Epithelial cell of esophagus (primary cell): ENCODE measurements at regions not wholly inside any gene's neighbourhood (a gene's known extent, or its start where the extent isn't known, plus 50 kb on each side); places are given as distances from the start of the nearest gene placed in this dataset.

Source experiments
- DNase-seq: peaks from one replicate; pipeline ENCODE4 v3.0.0; 2010; ENCODE audit warnings: low read depth
- H3K4me3 ChIP-seq: 2 replicates; pipeline ENCODE4 v1.5.1; 2011; ENCODE audit warnings: mild to moderate bottlenecking, low read length, control low read depth
- TF ChIP-seq, protein P1 (sequence below): IDR thresholded peaks from 2 replicates; pipeline ENCODE4 v1.5.1; 2011; ENCODE audit warnings: low read depth, mild to moderate bottlenecking, low read length, control low read depth, inconsistent platforms; ENCODE audit not compliant: insufficient read depth; ENCODE audit errors: missing control alignments

DNA sequence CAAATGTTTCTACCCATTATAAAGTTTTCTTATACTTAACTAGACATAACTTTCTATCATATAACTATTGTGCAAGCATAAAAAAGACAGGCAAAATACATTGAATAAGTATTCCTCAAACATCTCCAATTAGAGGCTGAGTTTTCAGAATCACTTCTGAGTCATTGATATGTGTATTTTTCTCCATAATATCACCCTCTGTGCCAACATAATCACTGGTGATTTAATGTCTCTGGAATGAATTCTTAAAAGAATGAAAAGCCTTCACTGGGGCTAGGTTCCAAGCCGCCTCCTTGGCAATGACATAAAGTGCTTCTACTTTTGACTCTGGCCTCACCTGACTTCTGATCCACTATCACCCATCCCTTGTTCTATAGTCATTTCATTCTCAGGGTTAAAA is 197.0 kb upstream of the E2F8 start:
- no peak overlapping the region for H3K4me3 ChIP-seq
- TF ChIP-seq, protein P1, sequence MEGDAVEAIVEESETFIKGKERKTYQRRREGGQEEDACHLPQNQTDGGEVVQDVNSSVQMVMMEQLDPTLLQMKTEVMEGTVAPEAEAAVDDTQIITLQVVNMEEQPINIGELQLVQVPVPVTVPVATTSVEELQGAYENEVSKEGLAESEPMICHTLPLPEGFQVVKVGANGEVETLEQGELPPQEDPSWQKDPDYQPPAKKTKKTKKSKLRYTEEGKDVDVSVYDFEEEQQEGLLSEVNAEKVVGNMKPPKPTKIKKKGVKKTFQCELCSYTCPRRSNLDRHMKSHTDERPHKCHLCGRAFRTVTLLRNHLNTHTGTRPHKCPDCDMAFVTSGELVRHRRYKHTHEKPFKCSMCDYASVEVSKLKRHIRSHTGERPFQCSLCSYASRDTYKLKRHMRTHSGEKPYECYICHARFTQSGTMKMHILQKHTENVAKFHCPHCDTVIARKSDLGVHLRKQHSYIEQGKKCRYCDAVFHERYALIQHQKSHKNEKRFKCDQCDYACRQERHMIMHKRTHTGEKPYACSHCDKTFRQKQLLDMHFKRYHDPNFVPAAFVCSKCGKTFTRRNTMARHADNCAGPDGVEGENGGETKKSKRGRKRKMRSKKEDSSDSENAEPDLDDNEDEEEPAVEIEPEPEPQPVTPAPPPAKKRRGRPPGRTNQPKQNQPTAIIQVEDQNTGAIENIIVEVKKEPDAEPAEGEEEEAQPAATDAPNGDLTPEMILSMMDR, result no peak
- DNase-seq, result peak; percentile 83

- TF ChIP-seq, protein P1, result no peak
- H3K4me3 ChIP-seq, result no peak overlapping the region
- no peak for DNase-seq
Measured at GRCh38 chr11:19436932-19437331, 196.2 kb upstream of the E2F8 start.

GRCh38 chr11:19435306-19435989 is 194.7 kb upstream of the E2F8 start:
- TF ChIP-seq, protein P1, result no peak
- DNase-seq, result no peak
- no peak overlapping the region for H3K4me3 ChIP-seq

DNA sequence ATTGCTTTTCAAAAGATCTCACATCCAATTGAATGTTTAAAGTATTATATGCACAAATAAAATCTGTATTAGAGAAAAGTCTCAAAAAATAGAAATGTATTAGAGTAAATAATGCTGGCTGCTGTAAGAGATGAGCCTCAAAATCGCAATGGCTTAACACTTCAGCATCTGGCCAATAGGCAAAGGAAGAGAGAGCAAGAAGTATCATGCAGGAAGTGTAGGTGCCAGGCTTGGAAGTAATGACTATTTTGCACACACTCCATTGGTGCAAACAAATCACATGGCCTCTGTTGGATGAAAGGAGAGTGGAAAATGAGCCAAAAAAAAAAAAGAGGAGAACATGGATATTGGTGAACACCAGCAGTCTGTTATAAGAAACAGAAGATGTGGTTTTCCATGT is 193.0 kb upstream of the E2F8 start:
- TF ChIP-seq, protein P1, result no peak
- no peak for DNase-seq
- H3K4me3 ChIP-seq, result no peak overlapping the region

- no peak overlapping the region for H3K4me3 ChIP-seq
- DNase-seq, result no peak
- TF ChIP-seq, protein P1, result no peak
Measured at GRCh38 chr11:19433367-19433766, 192.6 kb upstream of the E2F8 start.

DNA sequence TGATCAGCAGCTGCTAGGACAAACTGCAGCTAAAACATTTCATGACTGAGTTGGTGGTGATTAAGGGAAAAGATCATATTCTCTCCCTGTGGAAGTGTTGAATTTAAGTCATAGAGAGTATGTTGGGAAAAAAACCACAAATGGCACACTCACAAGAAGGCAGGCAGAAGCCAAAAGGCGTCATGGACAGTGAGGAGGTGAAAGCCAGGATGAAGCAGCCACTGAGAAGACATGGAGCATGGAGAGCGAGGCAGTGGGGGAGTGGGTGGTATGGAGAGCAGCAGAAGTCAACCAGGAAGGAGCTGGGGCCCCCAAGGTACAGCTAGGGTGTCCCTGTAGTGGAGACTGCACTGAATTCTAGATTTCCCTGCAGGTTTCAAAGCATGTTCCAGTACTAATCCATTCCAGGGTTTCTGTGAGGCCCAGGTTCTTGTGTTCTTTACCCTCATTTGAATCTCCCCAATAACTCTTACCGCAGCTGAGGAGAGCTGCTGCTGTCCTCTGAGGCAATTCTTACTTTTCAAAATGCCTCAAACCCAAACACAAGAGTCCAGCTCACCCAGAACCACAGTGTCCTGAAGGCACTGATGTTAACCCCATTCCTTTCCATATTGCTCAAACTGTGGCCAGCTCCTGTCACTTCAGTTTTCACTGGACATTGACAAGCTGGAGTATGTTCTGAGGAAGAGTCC is 191.8 kb upstream of the E2F8 start:
- peak; percentile 67 for DNase-seq
- TF ChIP-seq, protein P1, result no peak
- H3K4me3 ChIP-seq, result no peak overlapping the region
